ENCODE measurements at regions not wholly inside any gene's neighbourhood (a gene's known extent, or its start where the extent isn't known, plus 50 kb on each side); places are given as distances from the start of the nearest gene placed in this dataset.

DNA sequence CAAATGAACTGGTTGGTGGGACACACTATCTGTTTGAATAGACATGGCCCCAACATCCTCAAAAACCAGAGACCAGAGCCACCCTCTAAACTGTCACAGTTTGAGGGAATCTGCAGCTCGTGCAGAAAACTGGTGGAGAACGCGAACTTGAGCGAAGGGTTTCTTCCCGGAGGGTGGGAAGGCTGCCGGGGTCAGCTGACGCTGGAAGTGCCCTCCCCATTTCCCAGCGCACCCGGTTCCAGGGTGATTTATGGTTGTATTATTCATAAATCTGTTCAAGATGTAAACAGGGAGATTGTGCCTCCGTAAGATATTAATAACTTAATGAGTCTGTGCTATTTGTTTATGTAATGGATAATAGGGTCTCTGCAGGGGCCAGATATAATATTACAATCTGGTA, 1396.7 kb downstream of the BRD1 start:
- no peak for TF ChIP-seq CTCF (IDR thresholded peaks at IDR 0.05)
- TF ChIP-seq POLR2A (IDR thresholded peaks at IDR 0.05) = no peak

Measured in heart left ventricle (tissue), 13 donors.